ENCODE measurements at regions not wholly inside any gene's neighbourhood (a gene's known extent, or its start where the extent isn't known, plus 50 kb on each side); places are given as distances from the start of the nearest gene placed in this dataset.

DNA sequence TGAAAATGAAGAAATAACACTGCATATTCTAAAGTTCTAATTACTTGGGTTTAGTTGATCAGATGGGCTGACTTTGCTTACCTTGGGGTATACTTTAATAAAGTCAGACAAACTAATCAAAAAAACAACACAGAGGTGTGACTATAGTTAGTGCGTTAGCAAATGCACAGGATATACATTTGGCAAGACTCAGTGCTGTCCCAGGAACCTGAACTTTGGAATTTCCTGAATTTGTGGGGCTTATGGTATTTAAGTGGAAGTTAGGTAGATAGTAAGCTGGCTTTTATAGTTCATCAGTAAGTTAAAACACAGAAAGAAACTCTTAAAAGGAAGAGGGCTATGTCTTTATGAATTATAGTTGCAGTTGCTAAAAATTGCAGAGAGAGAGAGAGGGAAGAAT is 302.6 kb upstream of the DDI1 start:
- intact Hi-C loops (cut with micrococcal nuclease) (no loop called here), dilution Hi-C loops (cut with MboI; ENCODE audit: extremely low pct_ligation_motif_present, low sequenced_read_pairs) (no loop called here)
- Histone ChIP-seq H4K20me1 (replicated peaks; ENCODE audit: control insufficient read depth, extremely low read depth, insufficient read depth, low read length) (no peaks in the 10 kb centered on the region), H3K4me2 (ENCODE audit: insufficient read depth, low read length) (no peak overlapping the region), H3K9me3 (replicated peaks; ENCODE audit: control insufficient read depth, insufficient read depth, low read length) (no peaks in the 10 kb centered on the region), H3K79me2 (ENCODE audit: control insufficient read depth, insufficient read depth, low read length) (no peaks in the 10 kb centered on the region), H3K27ac (ENCODE audit: insufficient read depth, low read depth, low read length) (no peak overlapping the region), H3K4me3 (replicated peaks in 1 of 3; ENCODE audit: insufficient read depth in 1 of 3, low read depth in 1 of 3, low read length in 3 of 3) (no peak overlapping the region), H3K9ac (replicated peaks; ENCODE audit: extremely low read depth, insufficient read depth, low read length) (no peak overlapping the region), H3K4me1 (ENCODE audit: control insufficient read depth, extremely low read depth, insufficient read depth, low read length) (peaks cover 5% of the 10 kb centered on the region), H3K36me3 (ENCODE audit: control insufficient read depth in 2 of 2, extremely low read depth in 1 of 2, insufficient read depth in 2 of 2, low read length in 2 of 2) (no peaks in the 10 kb centered on the region), H3K9me1 (replicated peaks; ENCODE audit: control insufficient read depth, extremely low read depth, insufficient read depth, low read length) (no peaks in the 10 kb centered on the region), H2AFZ (ENCODE audit: low read depth, low read length) (no peak overlapping the region), H3K27me3 (ENCODE audit: control insufficient read depth in 2 of 2, insufficient read depth in 2 of 2, low read length in 2 of 2) (no peaks in the 10 kb centered on the region)
- ChIA-PET POLR2A (no interaction called here), CTCF (no interaction called here)
- TF ChIP-seq GATA2 (IDR thresholded peaks at IDR 0.05; ENCODE audit: insufficient read depth, insufficient read length, low read depth, low read length) = no peak
- TF ChIP-seq, protein P1, sequence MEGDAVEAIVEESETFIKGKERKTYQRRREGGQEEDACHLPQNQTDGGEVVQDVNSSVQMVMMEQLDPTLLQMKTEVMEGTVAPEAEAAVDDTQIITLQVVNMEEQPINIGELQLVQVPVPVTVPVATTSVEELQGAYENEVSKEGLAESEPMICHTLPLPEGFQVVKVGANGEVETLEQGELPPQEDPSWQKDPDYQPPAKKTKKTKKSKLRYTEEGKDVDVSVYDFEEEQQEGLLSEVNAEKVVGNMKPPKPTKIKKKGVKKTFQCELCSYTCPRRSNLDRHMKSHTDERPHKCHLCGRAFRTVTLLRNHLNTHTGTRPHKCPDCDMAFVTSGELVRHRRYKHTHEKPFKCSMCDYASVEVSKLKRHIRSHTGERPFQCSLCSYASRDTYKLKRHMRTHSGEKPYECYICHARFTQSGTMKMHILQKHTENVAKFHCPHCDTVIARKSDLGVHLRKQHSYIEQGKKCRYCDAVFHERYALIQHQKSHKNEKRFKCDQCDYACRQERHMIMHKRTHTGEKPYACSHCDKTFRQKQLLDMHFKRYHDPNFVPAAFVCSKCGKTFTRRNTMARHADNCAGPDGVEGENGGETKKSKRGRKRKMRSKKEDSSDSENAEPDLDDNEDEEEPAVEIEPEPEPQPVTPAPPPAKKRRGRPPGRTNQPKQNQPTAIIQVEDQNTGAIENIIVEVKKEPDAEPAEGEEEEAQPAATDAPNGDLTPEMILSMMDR (IDR thresholded peaks at IDR 0.05; ENCODE audit: extremely low read depth in 1 of 2, insufficient read depth in 1 of 2, low read depth in 1 of 2, low read length in 2 of 2) = no peak
- no peak for TF ChIP-seq JUN (IDR thresholded peaks at IDR 0.05; ENCODE audit: borderline replicate concordance, insufficient read depth, insufficient read length, low read depth)
- TF ChIP-seq, protein P2, sequence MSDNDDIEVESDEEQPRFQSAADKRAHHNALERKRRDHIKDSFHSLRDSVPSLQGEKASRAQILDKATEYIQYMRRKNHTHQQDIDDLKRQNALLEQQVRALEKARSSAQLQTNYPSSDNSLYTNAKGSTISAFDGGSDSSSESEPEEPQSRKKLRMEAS (IDR thresholded peaks at IDR 0.05; ENCODE audit: insufficient read depth, insufficient read length) = no peak
- TF ChIP-seq MYC (IDR thresholded peaks at IDR 0.05; ENCODE audit: low read depth, low read length) = no peak
- no peak for TF ChIP-seq POLR2AphosphoS5 (IDR thresholded peaks at IDR 0.05; ENCODE audit: insufficient read depth, low read depth, low read length)
- no peak for TF ChIP-seq EZH2 (IDR thresholded peaks at IDR 0.05; ENCODE audit: borderline replicate concordance, low read depth, low read length, severe bottlenecking)
- TF ChIP-seq FOS (IDR thresholded peaks at IDR 0.05; ENCODE audit: borderline replicate concordance, insufficient read depth, low read length) = no peak
- no peak for TF ChIP-seq POLR2A (IDR thresholded peaks at IDR 0.05; ENCODE audit: low read depth, low read length)
- no TSS peak for BruUV-seq (replicated peaks)
- FAIRE-seq (no peak), DNase-seq (ENCODE audit: low read depth, low spot score) (no peak)
